Natural killer cell (primary cell): ENCODE measurements at regions not wholly inside any gene's neighbourhood (a gene's known extent, or its start where the extent isn't known, plus 50 kb on each side); places are given as distances from the start of the nearest gene placed in this dataset.

ENCODE experiments used
- ATAC-seq, 3 donors: fragments of 150-1000 bp in 2 of 3; fragments of 200-7000 bp in 1 of 3; cut with Tn5 transposase; 1 replicate in 1 of 3; 2 replicates in 2 of 3; pipeline ENCODE4 v1.10.0; 2021; ENCODE audit warnings: mild to moderate bottlenecking in 2 of 3, moderate library complexity in 2 of 3
- DNase-seq, 2 donors: peaks; one replicate each; pipeline versions ENCODE4 v3.0.0 to v3.0.0-alpha.2; 2013 to 2021; ENCODE audit warnings: mixed read lengths in 1 of 2
- H3K27ac ChIP-seq: one replicate; pipeline ENCODE4 v1.5.1; 2013; ENCODE audit warnings: mild to moderate bottlenecking, low read length
- H3K27me3 ChIP-seq: one replicate; pipeline ENCODE4 v1.6.1; 2013; ENCODE audit warnings: low read length; ENCODE audit not compliant: control insufficient read depth, insufficient read depth
- H3K36me3 ChIP-seq: one replicate; pipeline ENCODE4 v1.6.1; 2013; ENCODE audit warnings: low read length; ENCODE audit not compliant: control insufficient read depth, insufficient read depth
- H3K4me1 ChIP-seq: one replicate; pipeline ENCODE4 v1.6.1; 2013; ENCODE audit warnings: low read length; ENCODE audit not compliant: control insufficient read depth, insufficient read depth
- H3K4me3 ChIP-seq: one replicate; pipeline ENCODE4 v1.5.1; 2013; ENCODE audit warnings: low read length
- H3K9me3 ChIP-seq: one replicate; pipeline ENCODE4 v1.6.1; 2013; ENCODE audit warnings: low read length; ENCODE audit not compliant: control insufficient read depth, insufficient read depth
- H3K27ac Mint-ChIP-seq, 2 donors: one replicate each; pipeline ENCODE4 v1.8.0; 2022; ENCODE audit warnings: mild to moderate bottlenecking in 2 of 2, mixed read lengths in 2 of 2, moderate library complexity in 1 of 2
- H3K27me3 Mint-ChIP-seq, 2 donors: one replicate each; pipeline ENCODE4 v1.8.0; 2022; ENCODE audit warnings: low read depth in 2 of 2, mixed read lengths in 2 of 2
- H3K36me3 Mint-ChIP-seq: one replicate; pipeline ENCODE4 v1.8.0; 2022; ENCODE audit warnings: mixed read lengths
- H3K4me1 Mint-ChIP-seq, 2 donors: one replicate each; pipeline ENCODE4 v1.8.0; 2022; ENCODE audit warnings: mixed read lengths in 2 of 2
- H3K4me3 Mint-ChIP-seq: one replicate; pipeline ENCODE4 v1.8.0; 2022; ENCODE audit warnings: mild to moderate bottlenecking, moderate library complexity, mixed read lengths
- H3K9me3 Mint-ChIP-seq, 2 donors: one replicate each; pipeline ENCODE4 v1.8.0; 2022; ENCODE audit warnings: mixed read lengths in 2 of 2
- WGBS: methylation state at CpG from one replicate; pipeline ENCODE4 v1.1.7; 2013; ENCODE audit warnings: missing lambda C conversion rate; ENCODE audit not compliant: insufficient coverage; 5-methylcytosine and 5-hydroxymethylcytosine counted together
- intact Hi-C: fragments of 100-400 bp; cut with micrococcal nuclease; formaldehyde crosslinking; loops from one replicate; pipeline ENCODE4 v1.14.2; 2022
- TF ChIP-seq, protein P1 (sequence below): fragments of 200-600 bp; IDR thresholded peaks from one replicate; pipeline ENCODE4 v1.8.0; 2022; ENCODE audit warnings: antibody characterized with exemption

DNA sequence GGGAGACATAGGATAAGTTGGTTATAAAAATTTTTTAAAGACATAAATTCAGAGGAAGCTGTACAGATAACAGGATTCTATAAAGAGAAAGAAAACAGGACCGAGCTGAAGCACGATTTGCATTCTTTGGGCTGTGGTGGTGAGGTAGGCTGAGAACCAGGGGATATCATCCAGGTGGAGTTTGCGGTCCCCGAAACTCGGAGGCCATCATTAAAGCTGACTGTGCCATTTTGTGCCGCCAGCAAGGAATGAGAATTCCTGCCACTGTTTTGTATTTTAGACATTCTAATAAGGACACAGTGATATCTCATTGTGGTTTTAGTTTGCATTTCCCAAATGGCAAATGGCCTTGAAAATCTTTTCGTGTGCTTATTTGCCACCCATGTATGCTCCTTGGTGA, 197.9 kb downstream of the IRF8 start:
- Mint-ChIP-seq H3K27ac (no peak overlapping the region), H3K9me3 (no peaks in the 10 kb centered on the region), H3K36me3 (no peaks in the 10 kb centered on the region), H3K4me3 (no peak overlapping the region), H3K4me1 (no peaks in the 10 kb centered on the region), H3K27me3 (peaks cover 0 to 16% of the 10 kb centered on the region in 2 donors)
- H3K27ac ChIP-seq, result no peak overlapping the region
- TF ChIP-seq, protein P1, sequence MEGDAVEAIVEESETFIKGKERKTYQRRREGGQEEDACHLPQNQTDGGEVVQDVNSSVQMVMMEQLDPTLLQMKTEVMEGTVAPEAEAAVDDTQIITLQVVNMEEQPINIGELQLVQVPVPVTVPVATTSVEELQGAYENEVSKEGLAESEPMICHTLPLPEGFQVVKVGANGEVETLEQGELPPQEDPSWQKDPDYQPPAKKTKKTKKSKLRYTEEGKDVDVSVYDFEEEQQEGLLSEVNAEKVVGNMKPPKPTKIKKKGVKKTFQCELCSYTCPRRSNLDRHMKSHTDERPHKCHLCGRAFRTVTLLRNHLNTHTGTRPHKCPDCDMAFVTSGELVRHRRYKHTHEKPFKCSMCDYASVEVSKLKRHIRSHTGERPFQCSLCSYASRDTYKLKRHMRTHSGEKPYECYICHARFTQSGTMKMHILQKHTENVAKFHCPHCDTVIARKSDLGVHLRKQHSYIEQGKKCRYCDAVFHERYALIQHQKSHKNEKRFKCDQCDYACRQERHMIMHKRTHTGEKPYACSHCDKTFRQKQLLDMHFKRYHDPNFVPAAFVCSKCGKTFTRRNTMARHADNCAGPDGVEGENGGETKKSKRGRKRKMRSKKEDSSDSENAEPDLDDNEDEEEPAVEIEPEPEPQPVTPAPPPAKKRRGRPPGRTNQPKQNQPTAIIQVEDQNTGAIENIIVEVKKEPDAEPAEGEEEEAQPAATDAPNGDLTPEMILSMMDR, result no peak
- 63% methylated on average over 7 of the region's 7 CpGs for WGBS
- H3K4me1 ChIP-seq, result no peaks in the 10 kb centered on the region
- H3K9me3 ChIP-seq, result no peaks in the 10 kb centered on the region
- DNase-seq (no peak), ATAC-seq (no peak)
- no peak overlapping the region for H3K4me3 ChIP-seq
- H3K36me3 ChIP-seq, result no peaks in the 10 kb centered on the region
- no peaks in the 10 kb centered on the region for H3K27me3 ChIP-seq
- intact Hi-C loops, result no loop called here

DNA sequence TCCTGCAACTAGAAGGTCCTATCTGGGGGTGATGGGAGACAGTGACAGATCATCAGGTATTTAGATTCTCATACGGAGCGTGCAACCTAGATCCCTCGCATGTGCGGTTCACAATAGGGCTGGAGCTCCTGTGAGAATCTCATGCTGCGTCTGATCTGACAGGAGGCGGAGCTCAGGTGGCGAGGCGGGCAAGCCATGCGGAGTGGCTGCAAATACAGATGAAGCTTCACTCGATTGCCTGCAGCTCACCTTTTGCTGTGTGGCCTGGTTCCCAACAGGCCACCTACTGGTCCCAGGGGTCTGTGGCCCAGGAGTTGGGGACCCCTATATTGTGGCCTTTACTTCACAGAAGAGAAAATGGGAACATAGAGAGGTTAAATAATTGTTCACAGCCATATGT, 200.4 kb downstream of the IRF8 start:
- Histone ChIP-seq H3K4me3 (no peak overlapping the region), H3K27ac (no peak overlapping the region), H3K9me3 (no peaks in the 10 kb centered on the region), H3K27me3 (no peaks in the 10 kb centered on the region), H3K36me3 (no peaks in the 10 kb centered on the region), H3K4me1 (no peaks in the 10 kb centered on the region)
- intact Hi-C loops, result no loop called here
- TF ChIP-seq, protein P1, result no peak
- DNase-seq (no peak), ATAC-seq (no peak)
- Mint-ChIP-seq H3K4me1 (no peaks in the 10 kb centered on the region), H3K27me3 (peaks cover 5 to 16% of the 10 kb centered on the region in 2 donors), H3K9me3 (no peaks in the 10 kb centered on the region), H3K4me3 (no peak overlapping the region), H3K27ac (no peak overlapping the region), H3K36me3 (no peaks in the 10 kb centered on the region)
- WGBS, result 84% methylated on average over 10 of the region's 10 CpGs

DNA sequence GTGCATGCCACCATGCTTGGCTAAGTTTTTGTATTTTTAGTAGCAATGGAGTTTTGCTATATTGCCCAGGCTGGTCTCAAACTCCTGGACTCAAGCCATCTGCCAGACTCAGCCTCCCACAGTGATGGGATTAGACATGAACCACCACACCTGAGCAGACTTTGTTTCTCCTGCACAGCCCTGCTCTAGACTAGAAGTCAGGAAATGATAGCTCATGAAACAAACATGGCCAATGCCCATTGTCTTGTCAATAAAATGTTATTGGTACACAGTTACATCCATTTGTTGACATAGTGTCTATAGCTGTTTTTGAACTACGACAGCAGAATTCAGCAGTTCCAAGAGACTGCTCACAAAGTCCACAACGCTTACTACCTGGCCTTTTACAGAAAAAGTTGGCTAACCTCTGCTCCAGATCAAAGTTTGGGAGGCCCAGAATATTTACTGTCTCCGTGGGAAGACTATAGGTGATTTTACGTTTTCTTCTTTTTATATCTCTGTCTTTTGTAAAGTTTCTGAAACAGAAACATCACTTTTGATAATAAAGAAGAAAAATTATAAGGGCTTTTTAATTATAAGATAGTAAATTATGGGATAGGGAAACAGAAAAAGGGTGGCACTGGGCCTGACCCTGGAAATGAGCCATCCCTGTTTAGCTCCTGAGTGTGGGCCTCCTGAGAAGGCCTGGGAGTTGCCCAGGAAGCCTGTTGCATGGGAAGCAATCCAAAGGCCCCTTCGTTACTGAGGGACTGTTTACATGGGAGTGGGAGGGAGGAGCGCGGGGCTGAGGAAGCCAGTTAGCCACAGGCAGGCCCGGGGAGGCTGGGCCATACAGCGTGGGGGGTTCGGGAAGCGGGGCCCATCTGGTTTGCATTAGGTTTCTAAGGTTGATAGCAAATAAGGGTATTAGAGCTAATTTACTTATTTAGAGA, 201.5 kb downstream of the IRF8 start:
- ATAC-seq, result no peak
- Histone ChIP-seq H3K4me3 (no peak overlapping the region), H3K27me3 (no peaks in the 10 kb centered on the region), H3K4me1 (no peaks in the 10 kb centered on the region), H3K9me3 (no peaks in the 10 kb centered on the region), H3K36me3 (no peaks in the 10 kb centered on the region), H3K27ac (no peak overlapping the region)
- no peak for DNase-seq
- Mint-ChIP-seq H3K4me3 (no peak overlapping the region), H3K9me3 (no peaks in the 10 kb centered on the region), H3K27me3 (peaks cover 5 to 16% of the 10 kb centered on the region in 2 donors), H3K27ac (no peak overlapping the region), H3K36me3 (no peaks in the 10 kb centered on the region), H3K4me1 (no peaks in the 10 kb centered on the region)
- TF ChIP-seq, protein P1, result no peak
- intact Hi-C loops, result no loop called here
- WGBS, result 82% methylated on average over 9 of the region's 11 CpGs
